GM18498 (cell line): ENCODE measurements at regions not wholly inside any gene's neighbourhood (a gene's known extent, or its start where the extent isn't known, plus 50 kb on each side); places are given as distances from the start of the nearest gene placed in this dataset.
"Not testable (repeated sequence)": the region's sequence is repeated elsewhere in the genome, so short reads cannot be mapped to it uniquely, and the experiment has no call there.

Source experiments
- ATAC-seq: cut with Tn5 transposase; IDR thresholded peaks from one replicate; pipeline ENCODE4 v1.9.1; 2021; ENCODE audit warnings: mild to moderate bottlenecking, moderate library complexity; ENCODE audit not compliant: unreplicated experiment

DNA sequence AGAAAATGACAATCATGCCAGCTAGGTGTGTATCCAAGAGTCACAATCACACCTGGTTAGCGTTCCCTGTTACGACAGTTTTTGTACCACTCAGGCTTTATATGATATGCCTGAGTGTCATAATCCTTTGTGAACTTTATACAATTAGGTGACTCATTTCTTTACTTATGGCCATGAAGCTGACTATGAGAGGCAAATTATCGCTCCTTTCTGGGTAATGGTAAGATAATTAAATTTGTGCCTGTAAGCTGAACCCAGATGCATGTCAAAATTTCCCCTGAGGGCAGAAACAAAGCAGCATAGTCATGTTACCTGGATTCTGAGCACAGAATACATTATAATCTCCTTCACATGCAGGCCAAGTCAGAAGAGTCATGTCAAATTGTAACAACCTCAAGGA is 970.1 kb upstream of the AMELY start:
- no peak for ATAC-seq

DNA sequence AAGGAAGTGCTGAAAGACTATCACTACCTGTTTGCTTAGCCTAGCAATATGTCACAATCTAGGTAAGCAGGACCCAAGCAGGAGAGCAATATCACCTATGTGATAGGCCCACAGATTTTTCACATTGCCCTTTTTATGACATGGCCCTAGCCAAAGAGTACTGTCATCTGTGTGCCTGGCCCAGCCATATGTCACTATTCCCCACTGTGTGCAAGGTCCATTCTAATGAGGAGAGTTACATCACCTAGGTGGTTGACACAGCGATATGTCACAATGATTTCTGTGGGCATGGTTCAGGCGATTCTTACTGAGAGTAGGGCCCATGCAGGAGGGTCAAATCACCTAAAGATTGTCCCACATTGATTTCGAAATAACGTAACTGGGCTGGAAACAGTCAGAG is 967.7 kb upstream of the AMELY start:
- ATAC-seq, result no peak

DNA sequence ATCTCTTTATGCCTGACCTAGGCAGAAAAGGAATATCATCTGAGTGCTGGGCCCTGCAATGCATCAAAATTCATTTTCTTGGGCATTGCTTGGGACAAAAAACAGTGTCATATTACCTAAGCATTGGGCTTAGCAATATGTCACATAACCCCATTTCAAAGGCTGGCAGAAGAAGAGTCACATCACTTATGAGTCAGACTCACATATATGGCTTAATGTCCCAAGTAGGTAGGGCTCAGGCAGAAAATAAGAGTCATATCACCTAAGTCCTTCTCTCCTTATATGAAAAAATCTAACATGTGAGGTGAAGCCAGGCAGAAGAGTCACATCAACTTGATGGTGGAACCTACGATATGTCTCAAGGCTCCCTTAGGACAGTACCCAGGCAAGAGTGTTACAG is 967.2 kb upstream of the AMELY start:
- no peak for ATAC-seq

DNA sequence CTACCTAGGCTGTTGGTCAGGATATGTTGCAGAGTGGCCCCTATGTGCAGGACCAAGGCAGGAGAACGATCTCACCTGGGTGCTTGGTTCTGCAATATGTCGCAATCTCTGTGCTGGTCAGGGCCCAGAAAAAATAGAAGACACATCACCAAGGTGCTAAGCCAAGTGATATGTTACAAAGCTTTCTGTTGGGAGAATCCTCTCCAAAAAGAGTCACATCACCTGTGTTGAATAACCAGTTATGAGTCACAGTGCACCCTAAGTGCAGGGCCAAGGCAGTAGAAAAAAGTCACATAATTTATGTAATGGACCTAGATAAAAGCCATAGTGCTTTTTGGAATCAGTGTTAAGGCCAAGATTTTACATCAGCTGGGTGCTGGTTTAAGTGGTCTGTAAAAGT is 965.9 kb upstream of the AMELY start:
- no peak for ATAC-seq

DNA sequence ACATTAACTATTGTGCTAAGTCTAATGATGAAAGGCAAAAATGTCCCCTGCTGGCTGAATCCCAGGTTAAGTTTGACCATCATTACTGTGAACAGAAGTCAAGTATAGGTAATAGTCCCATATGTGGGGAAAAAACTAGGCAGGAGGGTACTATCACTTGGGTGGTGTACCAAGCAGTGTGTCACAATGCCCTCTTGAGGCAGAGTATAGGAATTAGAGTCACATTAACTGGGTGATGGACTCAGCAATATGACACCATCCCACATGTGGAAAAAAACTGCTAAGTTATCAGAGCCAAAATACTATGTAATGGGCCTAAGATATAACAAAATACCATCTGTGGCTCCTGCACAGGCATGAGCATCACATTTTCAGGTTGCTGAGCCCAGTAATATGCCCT is 962.5 kb upstream of the AMELY start:
- ATAC-seq, result peak; percentile 59

DNA sequence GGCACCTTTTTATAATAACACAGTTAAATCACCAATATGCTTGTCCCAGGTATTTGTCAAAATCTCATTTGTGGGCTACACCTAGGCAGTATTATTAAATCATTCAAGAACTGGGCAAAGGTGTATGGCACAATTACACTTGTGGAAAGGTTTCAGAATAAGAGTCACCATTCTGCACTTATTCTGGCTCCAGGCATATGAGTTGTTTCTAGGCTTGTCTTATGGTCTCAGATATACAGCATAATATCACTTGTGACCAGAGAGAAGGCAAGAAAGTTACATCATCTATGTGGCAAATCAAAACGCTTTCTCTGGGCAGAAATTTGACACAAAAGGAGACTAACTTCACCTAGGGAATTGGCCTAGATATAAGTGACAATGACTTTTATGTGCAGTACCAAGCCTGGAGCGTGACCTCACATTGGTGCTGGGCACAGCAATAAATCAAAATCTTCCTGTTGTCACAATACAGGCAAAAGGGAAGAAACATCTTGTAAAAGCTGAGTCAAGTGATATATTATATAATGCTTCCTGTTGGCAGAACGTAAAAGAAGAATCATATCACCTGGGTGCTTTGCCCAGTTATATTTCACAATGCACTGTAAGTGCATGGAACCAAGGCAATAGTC is 959.9 kb upstream of the AMELY start:
- no peak for ATAC-seq

DNA sequence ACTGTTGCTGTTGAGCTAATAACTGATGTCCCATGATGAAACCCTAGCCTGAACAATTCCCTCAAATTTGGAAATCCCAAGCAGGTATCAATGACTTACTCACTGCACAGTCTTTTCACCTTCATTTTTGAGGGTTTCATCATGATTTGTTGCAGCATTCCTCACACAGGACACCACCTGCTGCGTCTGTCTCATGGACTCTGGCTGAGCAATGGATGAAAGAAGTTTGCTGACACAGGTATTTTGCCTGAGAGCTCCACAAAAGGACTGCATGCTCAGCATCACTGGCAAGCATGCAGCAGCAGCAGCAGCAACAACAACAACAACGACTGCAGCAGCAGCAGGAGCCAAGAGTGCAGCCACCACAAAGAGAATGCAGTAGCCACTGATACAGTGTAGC is 955.4 kb upstream of the AMELY start:
- ATAC-seq, result no peak

DNA sequence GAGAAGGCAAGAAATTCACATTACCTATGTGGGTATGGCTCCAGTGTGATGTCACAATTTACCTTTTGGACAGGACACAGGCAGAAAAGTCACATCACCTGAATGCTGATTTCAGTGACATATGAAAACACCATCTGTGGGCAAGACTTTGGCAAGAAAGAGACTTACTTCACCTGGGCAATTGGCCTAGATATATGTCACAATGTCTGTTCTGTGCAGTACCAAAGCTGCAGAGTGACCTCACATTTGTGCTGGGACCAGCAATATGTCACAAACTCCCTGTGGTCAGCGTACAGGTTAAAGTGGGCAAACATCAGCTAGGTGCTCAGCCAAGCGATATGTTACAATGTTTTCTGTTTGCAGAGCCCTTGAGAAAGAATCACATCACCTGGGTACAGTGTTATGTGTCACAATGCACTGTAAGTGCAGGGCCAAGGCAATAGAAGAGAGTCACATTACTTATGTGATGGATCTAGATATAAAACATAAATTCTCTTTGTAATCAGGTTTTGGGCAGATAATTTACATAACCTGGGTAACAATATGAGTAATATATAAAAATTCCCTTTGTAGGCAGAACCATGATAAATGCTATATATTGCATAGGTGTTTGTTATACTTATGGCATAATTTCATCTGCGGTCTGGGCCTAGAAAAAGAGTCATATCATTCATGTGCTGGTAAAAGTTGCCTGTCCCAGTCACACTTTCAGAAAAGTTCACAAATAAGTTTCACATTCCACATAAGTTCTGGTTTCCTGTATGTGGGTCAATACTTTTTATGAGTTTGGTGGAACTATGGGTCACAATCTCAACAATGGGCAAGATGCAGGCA is 949.4 kb upstream of the AMELY start:
- ATAC-seq, result no peak

DNA sequence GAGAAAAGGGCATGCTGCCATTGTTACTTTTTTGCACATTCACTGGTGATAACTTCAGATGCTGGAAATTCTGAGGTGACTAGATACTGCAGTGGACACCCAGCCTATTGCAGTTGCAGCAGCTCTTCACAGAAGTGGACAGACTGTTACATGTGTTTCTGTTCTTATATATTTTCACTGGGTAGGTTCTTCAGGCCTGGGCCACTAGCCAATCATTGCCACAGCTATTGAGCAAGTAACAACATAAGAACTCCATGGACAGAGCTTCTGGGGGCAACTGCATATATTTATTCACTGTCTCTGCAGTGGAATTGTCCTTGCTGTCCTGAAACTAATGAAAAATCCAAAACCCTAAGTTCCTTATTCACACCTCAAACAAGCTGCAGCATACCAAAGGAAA is 938.6 kb upstream of the AMELY start:
- ATAC-seq, result no peak

DNA sequence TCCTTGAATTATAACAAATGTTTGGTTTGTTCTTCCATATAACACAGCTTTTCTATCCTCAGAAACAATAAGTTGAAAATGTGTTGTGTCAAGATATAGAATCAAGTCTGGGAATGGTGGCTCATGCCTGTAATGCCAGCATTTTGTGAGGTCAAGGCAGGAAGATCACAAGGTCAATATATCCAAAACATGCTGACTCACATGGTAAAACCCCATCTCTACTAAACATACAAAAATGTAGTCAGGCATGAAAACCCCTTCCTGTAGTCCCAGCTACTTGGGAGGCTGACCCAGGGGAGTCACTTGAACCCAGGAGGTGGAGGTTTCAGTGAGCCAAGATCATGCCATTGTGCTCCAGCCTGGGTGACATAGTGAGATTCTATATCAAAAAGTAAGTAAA is 934.2 kb upstream of the AMELY start:
- ATAC-seq, result no peak

DNA sequence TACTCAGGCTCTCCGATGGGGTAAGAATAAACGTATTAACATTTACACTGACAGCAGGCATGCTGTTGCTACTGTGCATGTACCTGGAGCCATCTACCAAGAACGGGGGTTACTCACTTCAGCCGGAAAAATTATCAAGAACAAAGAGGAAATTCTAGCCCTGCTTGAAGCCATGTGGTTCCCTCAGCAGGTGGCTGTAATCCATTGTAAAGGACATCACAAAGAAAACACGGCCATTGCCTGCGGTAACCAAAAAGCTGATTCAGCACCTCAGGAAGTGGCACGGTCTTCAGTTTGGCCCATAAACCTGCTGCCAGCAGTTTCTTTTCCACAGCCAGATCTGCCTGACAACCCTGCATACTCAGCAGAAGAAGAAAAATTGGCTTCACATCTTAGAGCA is 925.5 kb upstream of the AMELY start:
- ATAC-seq, result no peak

DNA sequence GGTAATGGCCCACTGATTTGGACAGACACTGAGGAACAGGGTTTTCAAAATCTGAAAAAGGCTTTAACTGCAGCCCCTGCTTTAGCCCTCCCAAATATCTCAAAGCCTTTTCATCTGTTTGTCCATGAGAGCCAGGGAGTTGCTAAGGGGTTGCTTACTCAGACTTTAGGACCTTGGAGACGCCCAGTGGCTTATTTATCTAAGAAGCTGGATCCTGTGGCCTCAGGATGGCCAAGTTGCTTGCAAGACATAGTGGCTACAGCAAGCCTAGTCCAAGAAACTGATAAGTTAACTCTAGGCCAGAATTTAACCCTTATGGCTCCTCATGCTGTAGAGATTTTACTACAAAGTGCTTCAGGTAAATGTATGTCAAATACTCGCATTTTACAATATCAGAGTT is 924.8 kb upstream of the AMELY start:
- no peak for ATAC-seq

DNA sequence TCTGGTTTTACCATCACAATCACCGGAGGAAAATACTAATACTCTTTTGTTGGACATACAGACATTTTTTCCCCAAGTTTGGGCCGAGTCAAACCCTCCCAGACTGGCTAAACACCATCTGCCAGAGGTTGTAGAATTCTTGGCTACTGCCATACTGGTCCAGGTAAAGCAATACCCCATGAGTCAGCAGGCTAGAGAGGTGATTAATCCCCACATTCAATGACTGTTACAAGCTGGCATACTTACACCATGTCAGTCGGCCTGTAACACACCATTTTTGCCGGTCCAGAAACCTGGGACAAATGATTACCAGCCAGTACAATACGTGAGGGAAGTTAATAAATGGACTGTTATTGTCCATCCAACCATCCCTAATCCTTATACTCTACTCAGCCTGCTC is 923.9 kb upstream of the AMELY start:
- no peak for ATAC-seq

DNA sequence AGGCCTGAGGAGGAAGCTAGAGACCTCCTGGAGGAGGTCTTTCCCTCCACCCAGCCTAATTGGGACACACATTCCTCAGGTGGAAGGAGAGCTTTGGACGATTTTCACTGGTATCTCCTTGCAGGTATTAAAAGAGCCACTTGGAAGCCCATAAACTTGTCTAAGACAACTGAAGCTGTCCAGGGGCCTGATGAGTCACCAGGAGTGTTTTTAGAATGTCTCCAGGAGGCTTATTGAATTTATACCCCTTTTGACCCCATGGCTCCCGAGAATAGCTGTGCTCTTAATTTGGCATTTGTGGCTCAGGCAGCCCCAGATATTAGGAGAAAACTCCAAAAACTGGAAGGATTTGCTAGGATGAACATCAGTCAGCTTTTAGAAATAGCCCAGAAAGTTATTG is 922.7 kb upstream of the AMELY start:
- ATAC-seq, result no peak

DNA sequence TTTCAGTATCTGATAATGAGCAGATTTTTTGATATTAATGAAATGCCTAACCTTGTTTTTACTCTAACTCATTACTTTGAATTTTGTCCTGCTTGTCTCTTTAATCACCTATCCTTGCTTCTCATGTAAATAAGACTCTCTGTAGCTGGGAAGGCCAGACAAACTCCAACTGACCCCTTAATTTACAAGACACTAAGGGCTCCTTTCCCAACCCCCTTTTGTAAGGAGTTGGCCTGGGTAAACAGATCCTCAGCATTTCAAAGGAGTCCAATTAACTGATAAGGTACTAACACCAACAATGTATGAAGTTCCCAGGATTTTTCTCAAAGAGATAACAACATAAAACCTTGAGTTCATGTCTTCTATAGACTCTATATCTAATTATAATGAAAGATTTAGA is 919.3 kb upstream of the AMELY start:
- not testable (repeated sequence) for ATAC-seq

DNA sequence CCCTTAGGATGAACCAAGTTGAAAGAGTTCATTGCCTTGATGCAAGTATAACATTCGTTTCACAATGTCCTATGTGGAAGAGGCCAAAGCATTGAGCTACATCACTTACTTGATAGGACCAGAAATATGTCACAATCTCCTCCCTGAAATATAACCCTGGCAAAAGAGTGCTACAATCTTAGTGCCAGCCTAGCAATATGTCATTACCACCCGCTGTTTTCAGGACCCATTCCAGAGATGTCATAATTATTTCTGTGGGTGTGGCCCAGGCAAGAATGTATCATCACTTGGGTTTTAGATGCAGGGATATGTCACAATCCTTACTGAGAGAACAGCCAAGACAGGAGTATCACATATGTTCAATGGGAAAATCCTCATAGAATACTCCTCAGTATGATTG is 915.0 kb upstream of the AMELY start:
- no peak for ATAC-seq

DNA sequence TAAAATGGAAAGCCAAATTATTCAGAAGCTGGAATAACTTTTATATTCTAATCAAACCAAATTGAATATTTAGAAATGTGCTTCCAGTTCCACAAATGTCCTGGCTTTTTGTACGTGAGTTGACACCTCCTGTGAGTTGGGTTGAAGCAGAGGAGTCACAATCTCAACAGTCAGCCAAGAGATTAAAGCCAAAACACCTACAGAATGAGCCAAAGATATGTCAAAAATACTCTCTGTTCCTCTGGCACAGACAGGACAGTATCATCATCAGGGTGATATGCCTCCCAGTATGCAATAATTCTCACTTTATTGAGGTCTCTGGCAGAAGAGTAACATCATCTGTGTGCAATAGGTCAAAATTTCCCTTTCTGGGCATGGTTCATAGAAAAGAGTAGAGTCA is 914.3 kb upstream of the AMELY start:
- no peak for ATAC-seq

DNA sequence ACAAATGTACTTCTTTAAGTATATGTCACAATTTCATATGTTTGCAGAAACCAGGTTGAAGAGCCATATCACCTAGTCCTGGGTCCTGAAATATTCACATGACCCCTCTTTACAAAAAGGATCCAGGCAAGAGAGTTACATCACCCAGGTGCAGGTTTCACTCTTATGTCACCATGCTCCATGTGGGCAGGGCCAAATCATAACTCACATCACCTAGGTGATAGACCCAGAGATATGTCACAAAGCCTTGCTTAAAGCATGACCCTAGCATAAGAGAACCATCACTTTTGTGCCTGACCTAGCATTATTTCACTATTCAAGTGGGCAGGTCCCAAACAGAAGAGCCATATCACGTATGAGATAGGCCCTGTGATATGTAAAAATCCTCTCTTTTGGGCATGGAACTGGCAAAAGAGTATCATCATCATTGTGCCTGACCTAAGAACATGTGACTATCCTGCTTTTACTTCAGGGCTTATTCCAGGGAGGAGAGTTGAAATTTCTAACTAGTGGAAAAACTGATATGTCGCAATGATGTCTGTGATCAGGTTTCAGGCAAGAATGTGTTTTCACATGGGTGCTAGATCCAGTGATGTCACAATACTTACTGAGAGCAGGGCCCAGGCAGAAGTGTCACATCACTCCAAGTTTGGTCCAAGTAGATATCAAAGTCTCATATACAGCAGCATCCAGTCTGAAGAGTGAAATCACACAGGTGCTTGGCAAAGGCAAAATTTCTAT is 909.9 kb upstream of the AMELY start:
- ATAC-seq, result no peak

DNA sequence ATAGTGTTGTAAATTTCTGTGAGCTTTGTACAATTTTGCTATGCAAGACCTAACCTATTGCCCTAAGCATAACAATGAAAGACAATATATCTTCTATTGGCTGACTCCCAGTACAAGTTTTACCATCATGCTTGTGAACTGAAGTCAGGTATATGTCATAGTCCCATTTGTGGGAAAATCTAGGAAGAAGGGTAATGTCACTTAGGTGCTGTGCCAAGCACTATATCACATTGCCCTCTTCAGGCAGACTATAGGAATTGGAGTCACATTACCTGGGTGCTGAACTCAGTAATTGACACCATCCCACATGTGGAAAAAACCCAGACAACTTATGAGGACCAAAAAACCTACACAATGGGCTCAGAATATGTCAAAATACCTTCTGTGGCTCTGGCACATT is 907.4 kb upstream of the AMELY start:
- peak; percentile 51 for ATAC-seq

DNA sequence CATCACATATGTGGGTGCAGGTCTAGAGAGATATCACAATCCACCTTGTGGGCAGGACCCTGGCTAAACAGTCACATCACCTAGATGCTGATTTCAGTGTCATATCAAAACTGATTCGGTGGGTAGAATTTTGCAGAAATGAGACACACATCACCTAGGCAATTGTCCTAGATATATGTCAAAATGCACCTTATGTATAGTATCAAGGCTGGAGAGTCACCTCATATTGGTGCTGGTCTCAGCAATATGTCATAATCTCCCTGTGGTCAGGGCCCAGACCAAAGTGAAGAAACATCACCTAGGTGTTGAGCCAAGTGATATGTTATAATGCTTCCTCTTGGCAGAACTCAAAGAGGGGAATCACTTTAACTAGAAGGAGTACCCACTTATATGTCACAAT is 905.0 kb upstream of the AMELY start:
- no peak for ATAC-seq

DNA sequence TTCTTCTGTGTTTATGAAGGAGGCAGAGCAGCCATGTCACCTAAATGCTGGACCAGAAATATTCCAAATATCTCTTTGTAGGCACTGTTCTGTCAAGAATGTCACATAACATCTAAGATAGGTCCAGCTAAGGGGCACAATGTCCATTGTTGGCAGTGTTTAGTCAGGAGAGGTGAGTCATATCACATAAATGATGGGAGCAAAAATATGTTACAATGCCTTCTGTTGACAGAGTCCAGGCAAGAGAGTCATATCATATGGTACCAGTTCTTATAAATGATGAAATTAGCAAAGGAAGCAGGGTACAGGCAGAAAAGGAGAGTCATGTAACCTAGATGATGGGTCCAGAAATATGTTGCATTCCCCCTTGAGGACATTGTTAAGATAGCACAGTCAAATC is 904.4 kb upstream of the AMELY start:
- no peak for ATAC-seq

DNA sequence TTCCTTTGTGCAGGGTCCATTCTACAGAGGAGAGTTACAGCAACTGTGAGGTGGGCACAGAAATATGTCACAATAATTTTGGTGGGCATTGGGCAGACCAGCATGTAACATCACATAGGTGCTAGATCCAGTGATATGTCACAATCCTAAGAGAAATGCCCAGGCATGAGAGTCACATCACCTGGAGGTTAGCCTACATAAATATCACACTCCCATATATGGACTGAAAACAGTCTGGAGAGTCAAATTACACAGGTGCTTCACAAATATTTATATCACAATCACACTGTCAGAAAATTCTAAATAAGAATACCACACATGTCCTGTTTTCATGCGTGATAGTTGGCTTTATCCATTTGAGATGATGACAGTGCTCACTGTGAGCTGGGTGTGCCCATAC is 903.7 kb upstream of the AMELY start:
- no peak for ATAC-seq
